Immature natural killer cell (primary cell): ENCODE measurements at regions not wholly inside any gene's neighbourhood (a gene's known extent, or its start where the extent isn't known, plus 50 kb on each side); places are given as distances from the start of the nearest gene placed in this dataset.
"Not testable (repeated sequence)": the region's sequence is repeated elsewhere in the genome, so short reads cannot be mapped to it uniquely, and the experiment has no call there.

Experiments
- DNase-seq, 3 donors: peaks; one replicate each; pipeline ENCODE4 v3.0.0; 2022; ENCODE audit warnings: mixed read lengths in 1 of 3
- H3K27ac Mint-ChIP-seq, 6 donors: one replicate each; pipeline ENCODE4 v1.8.0; 2020; ENCODE audit warnings: mixed read lengths in 6 of 6, mild to moderate bottlenecking in 5 of 6, inconsistent platforms in 4 of 6, moderate library complexity in 3 of 6
- H3K27me3 Mint-ChIP-seq, 3 donors: one replicate each; pipeline ENCODE4 v1.8.0; 2020 to 2021; ENCODE audit warnings: low read depth in 3 of 3, mild to moderate bottlenecking in 3 of 3, mixed read lengths in 3 of 3, moderate library complexity in 3 of 3, inconsistent platforms in 1 of 3
- H3K36me3 Mint-ChIP-seq, 3 donors: one replicate each; pipeline ENCODE4 v1.8.0; 2020; ENCODE audit warnings: mixed read lengths in 3 of 3, inconsistent platforms in 2 of 3, mild to moderate bottlenecking in 2 of 3
- H3K4me1 Mint-ChIP-seq, 2 donors: one replicate each; pipeline ENCODE4 v1.8.0; 2020; ENCODE audit warnings: inconsistent platforms in 2 of 2, mild to moderate bottlenecking in 2 of 2, mixed read lengths in 2 of 2, moderate library complexity in 1 of 2
- H3K4me3 Mint-ChIP-seq, 5 donors: one replicate each; pipeline ENCODE4 v1.8.0; 2020; ENCODE audit warnings: mild to moderate bottlenecking in 5 of 5, mixed read lengths in 5 of 5, inconsistent platforms in 3 of 5, moderate library complexity in 3 of 5
- H3K9me3 Mint-ChIP-seq, 6 donors: one replicate each; pipeline ENCODE4 v1.8.0; 2020; ENCODE audit warnings: mild to moderate bottlenecking in 6 of 6, mixed read lengths in 6 of 6, inconsistent platforms in 4 of 6, moderate library complexity in 3 of 6

GRCh38 chr5:36739751-36740221 is 133.4 kb downstream of the SLC1A3 start:
- Mint-ChIP-seq H3K27ac (no peak overlapping the region), H3K4me1 (peaks cover 4 to 7% of the 10 kb centered on the region in 2 donors), H3K4me3 (no peak overlapping the region), H3K9me3 (no peaks in the 10 kb centered on the region), H3K36me3 (no peaks in the 10 kb centered on the region), H3K27me3 (peaks cover 15 to 18% (median 18%) of the 10 kb centered on the region in 3 donors)
- DNase-seq, result peak; percentile 51 to 54 (median 51)

- H3K4me3 Mint-ChIP-seq, result no peak overlapping the region
- H3K27ac Mint-ChIP-seq, result no peak overlapping the region
- no peaks in the 10 kb centered on the region for H3K36me3 Mint-ChIP-seq
- H3K4me1 Mint-ChIP-seq, result peaks cover 9 to 13% of the 10 kb centered on the region in 2 donors
- DNase-seq, result no peak
- no peaks in the 10 kb centered on the region for H3K9me3 Mint-ChIP-seq
- H3K27me3 Mint-ChIP-seq, result peaks cover 14 to 19% (median 18%) of the 10 kb centered on the region in 3 donors
Measured at GRCh38 chr5:36740259-36740898, 134.0 kb downstream of the SLC1A3 start.

- Mint-ChIP-seq H3K27me3 (peaks cover 14 to 19% (median 18%) of the 10 kb centered on the region in 3 donors), H3K4me1 (peaks cover 13 to 18% of the 10 kb centered on the region in 2 donors), H3K36me3 (no peaks in the 10 kb centered on the region), H3K27ac (no peak overlapping the region), H3K4me3 (no peak overlapping the region), H3K9me3 (no peaks in the 10 kb centered on the region)
- DNase-seq, result no peak
Measured at GRCh38 chr5:36741128-36741527, 134.7 kb downstream of the SLC1A3 start.

- no peaks in the 10 kb centered on the region for H3K36me3 Mint-ChIP-seq
- no peaks in the 10 kb centered on the region for H3K9me3 Mint-ChIP-seq
- H3K4me1 Mint-ChIP-seq, result peaks cover 13 to 18% of the 10 kb centered on the region in 2 donors
- DNase-seq, result no peak
- H3K27ac Mint-ChIP-seq, result no peak overlapping the region
- H3K27me3 Mint-ChIP-seq, result peaks cover 18 to 22% (median 19%) of the 10 kb centered on the region in 3 donors
- peak overlapping the region; percentile 16 to 63 (median 55) for H3K4me3 Mint-ChIP-seq
Measured at GRCh38 chr5:36743891-36744772, 132.4 kb upstream of the NIPBL start.

GRCh38 chr5:36744773-36745589 is 131.6 kb upstream of the NIPBL start:
- Mint-ChIP-seq H3K4me1 (peaks cover 13 to 18% of the 10 kb centered on the region in 2 donors), H3K27me3 (peaks cover 15 to 22% (median 20%) of the 10 kb centered on the region in 3 donors), H3K36me3 (no peaks in the 10 kb centered on the region), H3K27ac (no peak overlapping the region), H3K4me3 (peak overlapping the region; percentile 75 to 85 (median 80)), H3K9me3 (no peaks in the 10 kb centered on the region)
- DNase-seq, result peak in 1 of 3 donors; percentile 5

GRCh38 chr5:36747794-36748193 is 128.8 kb upstream of the NIPBL start:
- Mint-ChIP-seq H3K4me1 (peaks cover 13 to 18% of the 10 kb centered on the region in 2 donors), H3K27me3 (peaks cover 13 to 16% (median 16%) of the 10 kb centered on the region in 3 donors)
- H3K9me3 Mint-ChIP-seq, H3K27ac Mint-ChIP-seq, H3K36me3 Mint-ChIP-seq, H3K4me3 Mint-ChIP-seq, DNase-seq: not testable (repeated sequence)

- no peak overlapping the region for H3K27ac Mint-ChIP-seq
- H3K36me3 Mint-ChIP-seq, result no peaks in the 10 kb centered on the region
- peaks cover 4 to 7% (median 6%) of the 10 kb centered on the region in 3 donors for H3K27me3 Mint-ChIP-seq
- H3K4me3 Mint-ChIP-seq, result no peak overlapping the region
- DNase-seq, result no peak
- no peaks in the 10 kb centered on the region for H3K4me1 Mint-ChIP-seq
- H3K9me3 Mint-ChIP-seq, result no peaks in the 10 kb centered on the region
Measured at GRCh38 chr5:36751886-36752285, 124.7 kb upstream of the NIPBL start.

- no peak for DNase-seq
Measured at GRCh38 chr5:36755342-36755741, 121.2 kb upstream of the NIPBL start.

GRCh38 chr5:36755920-36756488 is 120.6 kb upstream of the NIPBL start:
- DNase-seq, result no peak
- no peaks in the 10 kb centered on the region for H3K4me1 Mint-ChIP-seq
- H3K4me3 Mint-ChIP-seq, result no peak overlapping the region
- H3K36me3 Mint-ChIP-seq, result peaks cover 0 to 3% (median 0%) of the 10 kb centered on the region in 3 donors
- H3K27me3 Mint-ChIP-seq, result peaks cover 0 to 4% (median 3%) of the 10 kb centered on the region in 3 donors
- no peaks in the 10 kb centered on the region for H3K9me3 Mint-ChIP-seq
- H3K27ac Mint-ChIP-seq, result no peak overlapping the region

More at GRCh38 chr5:36755342-36755741, 121.2 kb upstream of the NIPBL start:
- H3K9me3 Mint-ChIP-seq, result no peaks in the 10 kb centered on the region
- H3K27ac Mint-ChIP-seq, result no peak overlapping the region
- peaks cover 0 to 4% (median 3%) of the 10 kb centered on the region in 3 donors for H3K27me3 Mint-ChIP-seq
- H3K4me3 Mint-ChIP-seq, result no peak overlapping the region
- peaks cover 0 to 3% (median 0%) of the 10 kb centered on the region in 3 donors for H3K36me3 Mint-ChIP-seq
- H3K4me1 Mint-ChIP-seq, result no peaks in the 10 kb centered on the region

- Mint-ChIP-seq H3K9me3 (no peaks in the 10 kb centered on the region), H3K36me3 (peaks cover 0 to 3% (median 0%) of the 10 kb centered on the region in 3 donors), H3K27ac (no peak overlapping the region), H3K27me3 (peaks cover 0 to 4% (median 3%) of the 10 kb centered on the region in 3 donors), H3K4me1 (no peaks in the 10 kb centered on the region), H3K4me3 (no peak overlapping the region)
- no peak for DNase-seq
Measured at GRCh38 chr5:36756848-36757247, 119.7 kb upstream of the NIPBL start.

- Mint-ChIP-seq H3K9me3 (no peaks in the 10 kb centered on the region), H3K4me3 (no peak overlapping the region), H3K4me1 (no peaks in the 10 kb centered on the region), H3K27me3 (peaks cover 0 to 2% (median 0%) of the 10 kb centered on the region in 3 donors), H3K36me3 (peaks cover 0 to 3% (median 0%) of the 10 kb centered on the region in 3 donors), H3K27ac (no peak overlapping the region)
- DNase-seq, result no peak
Measured at GRCh38 chr5:36759117-36759516, 117.5 kb upstream of the NIPBL start.

GRCh38 chr5:36763454-36763853 is 113.1 kb upstream of the NIPBL start:
- no peaks in the 10 kb centered on the region for H3K4me1 Mint-ChIP-seq
- H3K27ac Mint-ChIP-seq, result no peak overlapping the region
- DNase-seq, result no peak
- H3K4me3 Mint-ChIP-seq, result no peak overlapping the region
- H3K27me3 Mint-ChIP-seq, result peaks cover 0 to 4% (median 3%) of the 10 kb centered on the region in 3 donors
- H3K9me3 Mint-ChIP-seq, result no peaks in the 10 kb centered on the region
- H3K36me3 Mint-ChIP-seq, result peaks cover 0 to 2% (median 0%) of the 10 kb centered on the region in 3 donors

GRCh38 chr5:36765876-36766275 is 110.7 kb upstream of the NIPBL start:
- Mint-ChIP-seq H3K9me3 (no peaks in the 10 kb centered on the region), H3K4me1 (no peaks in the 10 kb centered on the region), H3K27ac (no peak overlapping the region), H3K4me3 (no peak overlapping the region), H3K36me3 (no peaks in the 10 kb centered on the region), H3K27me3 (peaks cover 0 to 8% (median 3%) of the 10 kb centered on the region in 3 donors)
- no peak for DNase-seq
